ENCODE measurements at regions not wholly inside any gene's neighbourhood (a gene's known extent, or its start where the extent isn't known, plus 50 kb on each side); places are given as distances from the start of the nearest gene placed in this dataset.
A peak's percentile ranks its signal among the peaks of the same experiment; 100 is the strongest.

- ATAC-seq (no peak), DNase-seq (ENCODE audit: low spot score) (no peak)
Observed at GRCh38 chr2:204104811-204105210, 168.2 kb downstream of the ICOS start.

GRCh38 chr2:204108330-204108751 is 171.8 kb downstream of the ICOS start:
- peak; percentile 70 for ATAC-seq
- DNase-seq (ENCODE audit: low spot score) = no peak

DNA sequence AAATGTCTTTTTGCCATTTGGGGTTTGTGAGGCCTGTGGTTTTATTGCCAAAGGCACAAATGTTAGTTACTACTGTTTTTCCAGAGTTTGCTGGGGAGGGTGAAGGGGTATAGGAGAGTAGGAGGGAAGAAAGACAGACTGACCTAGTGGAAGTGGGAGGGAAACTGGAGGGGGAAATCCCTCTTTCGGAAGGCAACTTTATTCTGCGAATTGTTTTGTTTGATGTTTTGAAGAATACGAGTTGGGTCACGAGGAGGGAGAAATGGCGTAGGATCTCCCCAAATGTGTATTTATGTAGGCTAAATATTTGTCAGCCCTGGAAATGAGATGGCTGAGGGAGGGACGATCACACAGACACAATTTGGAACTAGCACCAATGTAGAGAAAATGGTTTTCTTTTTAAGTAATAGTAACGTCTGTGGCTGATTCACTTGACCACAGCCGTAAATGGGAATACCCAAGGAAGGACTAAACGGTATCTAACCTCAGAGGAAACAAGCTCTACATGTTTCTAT is 172.3 kb downstream of the ICOS start:
- DNase-seq (ENCODE audit: low spot score) = no peak
- ATAC-seq = no peak

- ATAC-seq (no peak), DNase-seq (ENCODE audit: low spot score) (no peak)
Observed at GRCh38 chr2:204109681-204110080, 173.1 kb downstream of the ICOS start.

- no peak for DNase-seq (ENCODE audit: low spot score)
- no peak for ATAC-seq
Observed at GRCh38 chr2:204110338-204110741, 173.8 kb downstream of the ICOS start.

DNA sequence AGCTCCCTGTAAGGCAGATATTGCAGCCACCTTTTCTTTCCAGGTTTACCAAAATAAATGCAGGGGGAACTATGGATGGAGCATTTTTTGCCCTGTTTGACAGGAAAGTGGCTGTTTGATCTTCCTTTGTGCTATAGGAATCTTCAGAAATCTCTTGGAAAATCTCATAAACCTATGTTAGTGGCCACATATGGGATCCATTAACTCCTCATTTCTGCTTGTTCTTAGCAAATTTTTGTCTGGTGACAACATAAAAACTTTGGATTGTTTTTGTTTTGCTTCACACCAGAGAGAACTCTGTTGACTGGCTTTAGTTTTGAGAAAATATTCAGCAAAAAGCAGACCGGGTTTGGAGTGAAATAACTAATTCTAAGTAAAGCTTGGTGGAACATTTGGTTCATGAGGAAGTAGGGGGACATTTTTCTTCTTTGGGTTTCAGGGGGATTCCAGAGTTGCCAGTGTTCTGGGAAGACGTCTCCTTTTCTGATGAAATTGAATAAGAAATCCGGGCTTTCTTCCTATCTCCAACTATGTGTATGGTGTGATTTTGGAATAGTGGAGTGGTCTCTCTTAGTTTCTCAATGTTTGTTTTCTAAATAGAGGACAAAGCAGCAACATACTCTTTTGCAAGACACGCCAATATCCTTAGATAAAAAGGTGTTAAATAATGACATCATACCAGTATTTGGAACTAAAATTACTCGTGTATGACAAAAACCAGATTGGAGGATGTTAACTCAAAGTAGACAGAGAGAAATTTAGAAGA is 174.4 kb downstream of the ICOS start:
- ATAC-seq = no peak
- no peak for DNase-seq (ENCODE audit: low spot score)

- DNase-seq (ENCODE audit: low spot score) = no peak
- peak; percentile 20 for ATAC-seq
Observed at GRCh38 chr2:204112084-204112770, 175.7 kb downstream of the ICOS start.

- ATAC-seq (peak; percentile 62), DNase-seq (ENCODE audit: low spot score) (no peak)
Observed at GRCh38 chr2:204114295-204115136, 178.0 kb downstream of the ICOS start.

DNA sequence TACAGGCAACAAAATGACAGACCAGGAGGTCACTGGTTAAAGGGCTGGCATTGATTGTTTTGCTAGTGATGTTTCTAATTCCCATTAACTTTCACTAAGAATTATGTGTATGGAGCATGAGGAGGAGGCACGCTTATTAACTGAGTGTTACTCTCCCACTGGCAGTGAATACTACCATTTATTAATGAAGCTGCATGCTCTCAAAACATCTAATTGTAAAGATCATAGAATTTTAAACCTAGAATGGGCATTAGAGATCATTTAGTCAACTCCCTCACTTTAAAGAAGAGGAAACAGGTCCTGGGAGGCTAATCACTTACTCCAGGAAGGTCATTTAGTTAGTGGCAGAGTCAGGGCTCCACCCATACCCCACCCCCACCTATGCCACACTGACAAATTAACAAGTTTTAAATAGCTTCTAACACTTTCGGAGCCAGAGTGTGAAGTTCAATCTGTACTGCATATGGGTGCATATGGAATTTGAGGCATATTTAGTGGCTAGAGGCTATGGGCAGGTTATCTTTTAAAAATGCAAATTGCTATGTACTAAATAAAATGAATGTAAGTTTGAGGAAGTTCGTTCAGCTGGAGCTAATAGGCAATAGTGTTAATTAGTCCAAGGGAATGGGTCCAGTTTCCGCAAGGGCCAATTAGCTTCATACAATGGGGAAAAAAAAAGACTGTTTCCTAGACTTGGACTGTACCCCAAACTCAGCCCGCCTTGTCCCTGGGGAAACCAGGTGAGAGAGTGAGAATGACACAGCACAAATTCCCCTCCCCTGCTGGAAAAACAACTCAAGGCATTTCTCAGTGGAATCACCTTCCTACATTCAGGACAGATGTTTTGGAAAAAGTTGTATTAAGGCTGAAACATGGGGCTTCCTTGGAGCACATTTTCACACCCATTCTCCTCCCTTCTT is 178.8 kb downstream of the ICOS start:
- no peak for DNase-seq (ENCODE audit: low spot score)
- ATAC-seq = no peak

DNA sequence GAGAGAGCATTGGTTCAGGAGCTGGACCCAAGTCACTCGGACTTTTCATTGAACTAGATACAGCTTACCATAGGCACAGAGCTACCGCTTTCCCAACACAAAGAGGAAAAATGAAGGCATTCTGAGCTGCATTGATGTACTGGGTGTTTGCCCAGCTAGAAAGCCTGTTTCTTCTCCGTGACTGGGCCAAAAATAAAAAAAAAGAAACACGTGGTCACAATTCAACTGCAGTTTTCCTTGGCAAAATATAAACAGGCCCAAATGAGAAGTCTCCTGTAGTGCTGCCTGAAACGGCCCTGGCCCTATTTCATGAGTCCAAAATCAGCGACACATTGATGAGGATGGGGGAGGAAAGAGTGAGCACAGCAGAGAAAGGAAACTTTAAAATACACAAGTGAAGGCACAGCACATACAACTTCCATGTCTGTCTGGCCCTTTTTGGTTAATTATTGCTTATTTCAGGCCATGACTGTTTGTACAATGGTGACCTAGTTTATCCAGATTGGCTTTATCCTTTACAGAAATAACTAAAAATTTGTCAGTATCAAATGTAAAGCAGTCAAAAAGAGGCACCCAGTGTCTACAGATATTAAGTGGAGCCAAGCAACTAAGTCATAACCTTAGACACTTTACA is 179.7 kb downstream of the ICOS start:
- ATAC-seq = peak; percentile 76
- DNase-seq (ENCODE audit: low spot score) = no peak

GRCh38 chr2:204122425-204122824 is 185.9 kb downstream of the ICOS start:
- no peak for DNase-seq (ENCODE audit: low spot score)
- no peak for ATAC-seq

DNA sequence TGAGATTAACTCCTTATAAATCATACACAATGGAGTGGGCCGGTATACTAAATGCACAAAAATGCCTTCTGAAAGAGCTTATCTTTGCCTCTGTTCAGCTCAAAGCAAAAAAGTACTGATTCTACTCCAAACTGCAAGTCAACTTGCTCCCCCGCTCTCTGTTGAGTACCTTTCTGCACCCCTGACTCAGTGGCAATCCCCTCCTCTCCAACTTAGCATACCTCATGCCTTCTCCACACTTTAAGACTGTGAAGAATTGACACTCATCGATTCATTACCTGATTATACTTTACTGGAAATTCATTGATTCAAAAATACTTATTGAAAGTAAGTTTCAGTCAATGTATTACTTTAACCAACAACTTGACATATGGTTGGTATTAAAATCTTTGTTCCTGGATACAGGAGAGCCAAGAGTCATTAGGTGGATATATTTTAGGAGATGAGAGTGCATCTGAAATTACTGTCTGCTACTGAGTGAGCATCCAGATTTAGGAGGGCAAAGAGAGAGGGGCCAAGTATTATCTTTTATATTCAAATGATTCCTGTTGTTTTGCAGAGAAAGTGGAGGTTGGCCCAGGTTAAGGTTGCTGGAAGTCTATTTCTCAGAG is 187.7 kb downstream of the ICOS start:
- no peak for DNase-seq (ENCODE audit: low spot score)
- ATAC-seq = no peak

DNA sequence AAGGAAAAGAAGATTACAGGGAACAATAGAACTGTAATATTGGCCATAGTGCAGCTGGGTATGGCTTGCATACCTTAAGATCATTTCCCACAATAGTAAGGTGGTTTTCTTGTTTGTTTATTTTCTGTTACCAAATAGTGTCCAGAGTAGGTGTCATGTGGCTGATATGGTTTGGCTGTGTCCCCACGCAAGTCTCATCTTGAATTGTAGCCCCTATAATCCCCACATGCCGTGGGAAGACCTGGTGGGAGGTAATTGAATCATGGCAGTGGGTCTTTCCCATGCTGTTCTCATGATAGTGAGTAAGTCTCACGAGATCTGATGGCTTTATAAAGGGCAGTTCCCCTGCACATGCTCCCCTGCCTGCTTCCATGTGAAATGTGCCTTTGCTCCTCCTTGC is 190.1 kb downstream of the ICOS start:
- DNase-seq (ENCODE audit: low spot score) (no peak), ATAC-seq (no peak)

GRCh38 chr2:204127238-204127637 is 190.7 kb downstream of the ICOS start:
- no peak for ATAC-seq
- no peak for DNase-seq (ENCODE audit: low spot score)

- no peak for DNase-seq (ENCODE audit: low spot score)
- ATAC-seq = peak; percentile 51
Observed at GRCh38 chr2:204129591-204130294, 193.2 kb downstream of the ICOS start.

DNA sequence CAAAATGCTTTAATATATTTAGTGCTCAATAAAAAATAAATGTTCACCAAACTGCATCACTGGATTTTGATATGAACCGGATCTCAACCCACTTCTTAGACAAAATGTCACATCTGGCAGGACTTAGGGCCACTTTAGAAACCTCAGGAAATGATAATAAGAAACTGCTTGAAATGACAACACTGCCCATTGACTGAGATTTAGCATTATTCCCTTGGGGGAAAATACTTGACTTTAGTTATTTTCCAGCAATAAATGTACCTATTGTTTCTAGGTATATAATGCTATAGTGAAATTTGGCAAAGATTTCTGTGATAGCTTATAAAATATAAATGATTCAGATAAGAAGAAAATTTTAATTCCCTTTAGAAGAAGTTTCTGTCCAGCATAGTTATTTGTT is 195.1 kb downstream of the ICOS start:
- ATAC-seq = no peak
- no peak for DNase-seq (ENCODE audit: low spot score)

GRCh38 chr2:204133476-204133875 is 196.9 kb downstream of the ICOS start:
- DNase-seq (ENCODE audit: low spot score) (no peak), ATAC-seq (no peak)

DNA sequence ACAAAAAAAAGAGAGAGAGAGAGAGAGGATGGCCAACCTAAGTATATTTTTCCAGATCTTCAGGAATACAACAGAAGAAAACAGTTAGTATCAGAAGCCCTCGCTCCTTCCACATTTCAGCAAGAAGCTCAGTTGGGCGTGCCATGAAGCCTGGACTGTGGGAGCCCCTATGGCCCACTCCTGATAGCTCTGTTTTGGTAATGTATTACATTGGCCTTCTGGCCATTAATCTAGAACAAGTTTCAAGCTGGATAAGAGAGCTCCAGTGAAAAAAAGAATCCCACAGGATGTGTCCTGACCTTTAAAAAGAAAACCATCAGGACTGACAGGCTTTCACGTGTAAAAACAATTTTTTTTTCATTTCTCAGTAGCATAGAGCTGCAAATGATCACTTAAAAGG is 197.9 kb downstream of the ICOS start:
- ATAC-seq (no peak), DNase-seq (ENCODE audit: low spot score) (no peak)

DNA sequence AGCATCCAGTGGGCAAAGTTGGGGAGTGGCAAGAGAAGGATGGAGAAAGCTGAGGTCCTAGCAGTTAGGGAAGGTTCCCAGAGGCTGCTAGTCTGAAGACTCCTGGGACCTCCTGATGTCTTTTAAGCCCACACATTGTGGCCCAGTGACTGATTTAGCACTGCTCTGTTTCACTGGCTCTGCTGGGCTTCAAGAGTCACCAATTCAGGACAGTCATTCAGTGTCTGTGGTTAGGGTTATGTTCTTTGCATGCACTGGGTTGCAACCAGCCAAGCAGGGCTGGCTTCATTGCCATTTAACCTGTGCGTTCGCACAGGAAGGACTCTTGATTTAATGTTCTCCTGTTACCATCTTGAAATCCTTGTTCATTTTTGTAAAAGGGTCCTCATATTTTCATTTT is 199.2 kb downstream of the ICOS start:
- ATAC-seq (no peak), DNase-seq (ENCODE audit: low spot score) (no peak)
